Stimulated activated CD4-positive, alpha-beta T cell treated with anti-CD3 and anti-CD28 coated beads, TNF-alpha, amount 100 ng/mL, for 1 hour (primary cell): ENCODE measurements at regions not wholly inside any gene's neighbourhood (a gene's known extent, or its start where the extent isn't known, plus 50 kb on each side); places are given as distances from the start of the nearest gene placed in this dataset.
"Not testable (repeated sequence)": the region's sequence is repeated elsewhere in the genome, so short reads cannot be mapped to it uniquely, and the experiment has no call there.

Experiments
- DNase-seq, 3 donors: peaks; one replicate each; pipeline ENCODE4 v3.0.0-alpha.2; 2020; ENCODE audit warnings: low read depth in 3 of 3, low spot score in 1 of 3

DNA sequence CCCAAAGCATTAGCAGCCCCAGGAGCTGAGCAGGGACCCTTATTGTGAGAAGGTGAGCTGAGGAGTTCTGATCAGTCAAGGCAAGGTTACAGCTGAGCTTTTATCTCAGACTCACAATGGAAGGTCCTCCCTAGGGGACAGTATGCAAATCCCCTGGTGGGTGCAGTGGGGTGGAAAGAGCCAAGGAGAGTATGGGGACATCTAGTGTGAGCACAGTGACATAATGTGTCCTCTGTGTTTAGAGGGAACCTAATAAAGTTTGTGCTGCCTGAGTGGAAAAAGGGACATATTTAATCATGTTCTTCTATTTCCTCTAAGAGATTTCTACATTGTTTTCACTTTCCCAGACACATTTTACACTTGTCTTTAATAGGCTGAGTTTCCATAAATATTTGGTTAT, 438.0 kb downstream of the RPIA start:
- not testable (repeated sequence) for DNase-seq

GRCh38 chr2:89130665-89131308, 439.3 kb downstream of the RPIA start:
- not testable (repeated sequence) for DNase-seq

GRCh38 chr2:89142959-89143358, 451.5 kb downstream of the RPIA start:
- DNase-seq, result not testable (repeated sequence)

GRCh38 chr2:89145342-89145741, 453.9 kb downstream of the RPIA start:
- not testable (repeated sequence) for DNase-seq

DNA sequence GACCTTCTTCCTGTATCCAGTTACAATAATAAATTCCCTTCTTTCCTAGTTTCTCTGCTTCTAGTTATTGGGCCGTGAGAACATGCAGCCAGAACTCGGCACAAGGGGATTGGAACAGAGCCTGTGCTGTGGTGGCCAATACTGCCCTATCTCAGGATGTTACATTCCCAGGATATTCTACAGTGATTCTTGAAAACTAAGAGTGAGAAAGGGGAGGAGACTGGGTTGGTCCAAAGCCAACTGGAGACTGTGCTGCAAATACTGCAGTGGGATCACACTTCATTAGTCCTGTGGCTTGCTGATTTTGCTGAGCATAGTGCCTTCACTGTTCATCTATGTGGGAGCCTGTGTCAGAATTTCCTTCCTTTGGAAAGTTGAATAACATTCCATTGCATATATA, 456.8 kb downstream of the RPIA start:
- not testable (repeated sequence) for DNase-seq

GRCh38 chr2:89151699-89152098, 460.2 kb downstream of the RPIA start:
- not testable (repeated sequence) for DNase-seq

DNA sequence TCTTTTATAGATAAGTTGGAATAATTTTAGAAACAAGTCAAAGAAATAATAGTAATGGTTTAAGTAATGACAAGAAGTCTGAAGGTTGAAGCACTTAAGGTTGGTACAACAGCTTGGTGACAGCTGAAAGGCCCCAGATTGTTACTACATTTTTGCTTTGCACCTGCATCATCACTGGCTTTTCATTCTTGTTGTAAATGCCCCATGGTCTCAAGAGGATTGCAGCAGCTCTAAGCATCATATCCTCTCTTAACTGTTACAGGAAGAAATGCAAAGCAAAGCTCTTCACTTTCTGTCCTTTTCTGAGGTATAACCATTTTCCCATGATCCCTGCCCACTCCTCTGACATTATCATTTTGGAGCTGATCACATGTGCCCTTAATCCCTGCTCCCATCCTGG, 461.0 kb downstream of the RPIA start:
- DNase-seq, result not testable (repeated sequence)

GRCh38 chr2:89153210-89153609, 461.7 kb downstream of the RPIA start:
- DNase-seq, result not testable (repeated sequence)

DNA sequence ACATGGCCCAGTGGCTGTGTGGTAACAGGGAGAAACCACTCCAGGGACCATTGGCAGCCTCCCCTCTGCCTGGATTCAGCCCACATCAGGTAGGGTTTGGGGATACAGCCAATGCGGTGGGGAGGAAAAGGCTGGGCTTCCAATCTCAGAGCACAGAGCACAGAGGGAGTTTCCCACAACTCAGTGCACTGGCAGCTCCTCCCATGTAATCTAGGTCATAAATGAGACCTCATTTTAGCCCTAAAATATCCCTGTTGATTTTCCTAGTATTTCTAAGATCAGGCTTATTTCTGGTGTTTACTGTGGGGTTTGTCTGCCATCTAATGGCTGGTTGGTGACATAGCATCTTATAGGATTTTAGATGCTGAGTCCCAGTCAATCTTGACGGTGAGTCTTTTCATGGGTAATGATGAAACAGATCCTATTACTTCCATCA, 462.8 kb downstream of the RPIA start:
- not testable (repeated sequence) for DNase-seq

GRCh38 chr2:89160306-89160705, 468.8 kb downstream of the RPIA start:
- not testable (repeated sequence) for DNase-seq

DNA sequence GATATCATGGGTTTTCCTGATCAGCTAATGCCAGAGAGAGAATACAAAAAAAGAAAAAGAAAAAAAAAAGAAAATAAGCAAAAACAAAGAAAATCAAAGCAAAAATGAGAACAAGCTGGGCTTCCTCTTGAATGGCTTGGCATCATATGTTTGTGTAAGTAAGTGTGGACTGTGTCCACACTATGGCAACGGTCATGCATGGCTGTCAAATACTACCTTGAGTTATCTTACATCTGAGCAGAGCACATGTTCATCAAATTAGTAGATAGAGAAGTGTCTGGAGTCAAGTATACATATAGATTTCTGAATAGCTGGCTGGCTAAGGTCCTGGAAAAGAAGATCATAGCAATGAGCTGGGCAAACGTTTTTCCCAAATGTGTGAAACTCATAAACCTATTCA, 470.2 kb downstream of the RPIA start:
- DNase-seq, result not testable (repeated sequence)

DNA sequence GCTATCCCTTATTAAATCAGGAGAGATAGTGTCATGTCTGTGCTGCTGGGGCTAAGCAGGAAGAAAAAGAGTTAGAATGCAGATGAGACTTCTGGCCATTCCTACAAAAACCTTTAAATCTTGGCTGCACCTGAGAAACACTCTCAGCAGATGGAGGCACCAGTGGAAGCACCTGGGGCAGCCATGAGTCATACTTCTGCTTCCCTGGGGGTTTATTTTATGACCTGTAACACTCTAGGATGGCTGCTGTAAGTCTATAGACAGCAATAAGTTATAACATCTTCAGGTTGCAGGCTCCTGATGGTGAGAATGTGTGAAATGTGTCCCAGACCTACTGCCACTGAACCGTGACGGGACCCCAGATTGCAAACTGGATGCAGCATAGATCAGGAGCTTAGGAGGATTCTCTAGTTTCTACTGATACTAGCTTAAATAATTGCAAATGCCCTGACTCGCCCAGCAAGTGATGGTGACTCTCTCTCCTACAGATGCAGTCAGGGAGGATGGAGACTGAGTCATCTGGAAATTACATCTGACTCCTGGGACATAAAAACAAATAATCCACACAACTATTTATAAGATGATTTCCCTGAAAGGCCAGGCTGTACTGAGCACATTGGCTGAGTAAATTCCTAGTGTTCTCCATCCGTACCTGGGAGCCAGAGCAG, 479.2 kb downstream of the RPIA start:
- not testable (repeated sequence) for DNase-seq

GRCh38 chr2:89171174-89171519, 479.7 kb downstream of the RPIA start:
- DNase-seq, result not testable (repeated sequence)

DNA sequence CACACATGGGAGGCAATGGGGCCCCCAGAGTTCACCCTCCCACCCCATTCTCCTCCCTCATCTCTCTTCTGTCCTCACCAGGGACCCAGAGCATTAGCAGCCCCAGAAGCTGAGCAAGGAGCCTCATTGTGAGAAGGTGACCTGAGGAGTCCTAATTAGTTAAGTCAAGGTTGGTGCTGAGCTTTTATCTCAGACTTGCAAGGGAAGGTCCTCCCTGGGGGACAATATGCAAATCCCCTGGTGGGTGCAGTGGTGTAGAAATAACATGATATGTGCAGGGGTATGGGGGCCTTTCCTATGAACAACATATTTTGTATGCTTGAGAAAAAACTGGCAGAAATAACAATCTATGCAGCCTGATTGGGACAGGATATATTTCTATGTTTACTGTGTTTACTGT, 485.5 kb downstream of the RPIA start:
- DNase-seq, result not testable (repeated sequence)

DNA sequence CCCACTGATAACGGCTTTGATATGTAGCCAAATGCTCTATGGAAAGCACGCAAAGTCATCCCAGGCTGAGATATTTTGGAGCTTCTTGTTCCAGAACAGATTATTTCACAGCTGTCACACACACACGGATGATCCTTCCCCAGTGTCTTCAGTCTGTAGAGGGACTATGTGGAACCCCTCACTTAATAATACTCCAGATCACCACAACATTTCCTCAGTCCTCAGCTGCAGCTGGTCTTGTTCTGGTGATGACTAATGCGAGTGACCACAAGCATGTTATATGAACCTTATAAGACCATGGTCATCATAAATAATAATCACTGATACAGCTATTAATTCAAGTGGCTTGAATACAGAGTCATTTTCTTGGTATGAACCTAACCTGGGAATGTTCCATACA, 490.7 kb downstream of the RPIA start:
- DNase-seq, result not testable (repeated sequence)

DNA sequence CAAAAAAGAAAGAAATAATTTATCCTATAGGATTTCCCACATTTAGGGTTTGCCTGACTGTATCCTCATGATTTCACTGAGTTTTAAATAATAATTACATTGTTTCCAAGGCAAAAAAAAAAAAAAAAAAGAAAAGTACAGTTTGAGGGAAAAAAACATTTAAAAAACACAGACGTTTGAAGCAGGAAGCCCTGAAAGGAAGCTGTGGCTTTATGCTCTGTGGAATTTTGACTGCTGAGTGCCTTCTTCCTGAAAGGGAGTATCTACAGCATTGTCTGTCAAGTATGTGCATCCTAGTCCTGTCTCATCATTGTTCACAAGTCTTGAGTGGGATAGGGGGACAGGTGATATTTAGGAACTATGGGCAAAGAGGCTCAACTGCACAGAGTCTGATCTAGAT, 493.3 kb downstream of the RPIA start:
- DNase-seq, result not testable (repeated sequence)

DNA sequence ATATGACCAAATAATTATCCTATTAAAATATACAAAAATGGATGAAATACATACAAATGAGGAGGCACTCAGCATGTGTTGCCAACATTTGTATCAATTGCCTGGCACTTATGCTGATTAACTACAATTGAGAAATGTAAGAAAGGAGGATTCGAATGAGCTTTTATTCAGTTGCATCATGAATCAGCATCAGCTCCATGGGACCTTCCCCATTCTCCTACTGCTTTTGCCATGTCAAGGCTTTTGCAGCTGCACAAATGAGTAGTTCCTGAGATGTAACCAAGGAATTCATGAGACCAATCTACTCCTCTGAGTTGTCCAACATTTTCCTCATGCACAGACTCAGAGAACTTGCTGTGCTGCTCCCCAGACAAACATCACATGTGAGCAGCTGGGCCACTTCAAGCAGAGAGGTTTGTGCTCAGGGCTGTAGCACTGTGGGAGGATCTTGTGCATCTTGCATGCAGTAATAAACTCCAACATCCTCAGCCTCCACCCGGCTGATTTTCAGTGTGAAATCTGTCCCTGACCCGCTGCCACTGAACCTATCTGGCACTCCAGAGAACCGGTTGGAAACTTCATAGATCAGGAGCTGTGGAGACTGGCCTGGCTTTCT, 504.3 kb downstream of the RPIA start:
- DNase-seq, result not testable (repeated sequence)

DNA sequence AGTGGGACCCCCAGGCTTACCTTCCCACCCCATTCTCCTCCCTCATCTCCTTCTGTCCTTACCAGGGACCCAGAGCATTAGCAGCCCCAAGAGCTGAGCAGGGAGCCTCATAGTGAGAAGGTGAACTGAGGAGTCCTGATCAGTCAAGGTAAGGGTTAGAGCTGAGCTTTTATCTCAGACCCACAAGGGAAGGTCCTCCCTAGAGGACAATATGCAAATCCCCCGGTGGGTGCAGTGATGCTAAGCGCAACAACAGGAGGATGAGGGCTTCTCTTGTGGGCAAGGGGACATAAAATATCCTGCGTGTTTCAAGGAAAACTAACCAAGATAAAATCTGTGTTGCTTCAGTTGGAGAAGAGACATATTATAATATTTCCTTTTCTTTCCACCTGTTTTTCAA, 505.2 kb downstream of the RPIA start:
- DNase-seq, result not testable (repeated sequence)

DNA sequence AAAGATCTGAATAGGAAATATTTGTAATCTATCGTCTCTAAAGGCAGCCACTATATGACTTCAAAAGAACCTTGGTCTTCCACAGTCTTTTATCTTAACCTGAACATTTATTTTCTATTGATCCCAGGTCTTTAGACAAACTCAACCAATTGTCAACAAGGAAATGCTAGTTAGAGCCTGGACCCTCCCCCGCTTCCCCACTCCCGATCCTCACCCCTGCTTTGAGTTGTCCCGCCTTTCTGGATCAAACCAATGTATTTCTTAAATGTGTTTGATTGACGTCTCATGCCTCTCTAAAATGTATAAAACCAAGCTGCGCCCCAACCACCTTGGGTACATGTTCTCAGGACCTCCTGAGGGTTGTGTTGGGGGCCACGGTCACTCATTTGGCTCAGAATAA, 506.6 kb downstream of the RPIA start:
- not testable (repeated sequence) for DNase-seq

DNA sequence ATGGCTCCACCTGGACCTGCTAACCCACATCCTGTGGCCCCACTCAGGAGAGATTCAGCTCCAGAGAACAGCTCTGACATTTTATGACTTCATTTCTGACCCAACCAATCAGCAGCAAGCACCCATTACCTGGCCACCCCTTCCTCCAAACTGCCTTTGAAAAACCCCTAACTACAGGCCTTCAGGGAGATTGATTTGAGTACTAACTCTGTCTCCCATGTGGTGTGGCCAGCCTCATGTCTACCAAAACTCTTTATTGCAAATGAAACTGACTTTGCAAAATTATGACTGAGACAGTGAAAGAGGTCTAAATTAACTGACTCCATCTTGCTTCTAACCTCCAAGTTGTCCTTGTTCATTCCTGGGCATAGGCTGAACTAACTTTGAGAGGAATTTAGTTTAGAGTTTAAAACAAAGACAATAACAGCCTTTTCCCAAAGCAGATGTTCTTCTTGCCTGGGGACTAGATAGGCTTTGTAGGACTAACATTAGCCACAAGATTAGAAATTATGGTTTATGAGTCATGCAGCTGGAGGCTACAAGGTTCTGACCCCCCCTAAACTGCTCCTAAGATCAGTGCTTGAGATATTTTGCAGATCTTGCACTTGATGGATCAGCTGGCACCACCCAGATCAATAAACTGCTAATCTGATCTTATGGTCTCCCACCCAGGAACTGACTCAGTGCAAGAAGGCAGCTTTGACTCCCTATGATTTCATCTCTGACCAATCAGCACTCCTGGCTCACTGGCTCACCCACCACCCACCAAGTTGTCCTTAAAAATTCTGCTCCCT, 508.2 kb downstream of the RPIA start:
- not testable (repeated sequence) for DNase-seq

DNA sequence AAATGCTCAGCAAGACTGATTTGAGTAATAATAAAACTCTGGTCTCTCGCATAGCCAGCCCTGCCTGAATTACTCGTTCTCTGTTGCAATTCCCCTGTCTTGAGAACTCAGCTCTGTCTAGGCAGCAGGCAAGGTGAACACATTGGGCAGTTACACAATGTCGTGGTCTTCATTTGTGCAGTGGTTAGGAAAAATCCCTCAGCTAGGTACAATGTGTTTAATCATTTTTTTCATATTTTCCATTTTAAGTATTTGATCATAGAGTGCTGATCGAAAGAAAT, 508.7 kb downstream of the RPIA start:
- not testable (repeated sequence) for DNase-seq

DNA sequence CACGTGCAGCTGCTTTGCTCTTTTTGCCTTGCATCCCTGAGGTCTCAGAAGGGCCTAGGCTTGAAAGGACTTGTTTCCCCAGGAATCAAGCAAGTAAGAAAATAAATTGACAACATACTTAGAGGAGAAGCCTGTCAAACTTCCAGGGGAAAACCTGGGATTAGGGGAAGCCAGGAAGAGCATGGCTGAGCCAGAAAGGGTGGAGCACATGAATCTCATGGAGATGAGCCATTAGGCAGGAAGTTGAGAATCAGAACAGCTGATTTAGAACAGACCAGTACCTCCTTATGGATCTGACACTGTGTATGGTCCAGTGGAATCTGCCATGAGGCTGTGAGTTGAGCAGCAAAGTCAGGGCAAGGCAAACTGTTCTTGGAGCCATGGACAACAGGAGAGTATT, 511.0 kb downstream of the RPIA start:
- DNase-seq, result not testable (repeated sequence)
